OCI-LY1 (cell line): ENCODE measurements at regions not wholly inside any gene's neighbourhood (a gene's known extent, or its start where the extent isn't known, plus 50 kb on each side); places are given as distances from the start of the nearest gene placed in this dataset.
"Not testable (repeated sequence)": the region's sequence is repeated elsewhere in the genome, so short reads cannot be mapped to it uniquely, and the experiment has no call there.

Experiments used
- H2AFZ ChIP-seq: fragments of 200-600 bp; sonication (generic), shearing (Covaris generic); 2 replicates; pipeline ENCODE4 v1.6.0; 2014; ENCODE audit warnings: antibody characterized with exemption, mild to moderate bottlenecking, low read length
- H3F3A ChIP-seq: fragments of 200-600 bp; sonication (generic), shearing (Covaris generic); 2 replicates; pipeline ENCODE4 v1.6.0; 2014; ENCODE audit warnings: mild to moderate bottlenecking, antibody characterized with exemption, low read length, moderate library complexity; ENCODE audit not compliant: insufficient read depth
- H3K27ac ChIP-seq: fragments of 200-600 bp; sonication (generic); 2 replicates; pipeline ENCODE4 v1.5.1; 2014; ENCODE audit warnings: low read length, mixed run types, mild to moderate bottlenecking, low read depth; ENCODE audit not compliant: poor library complexity, severe bottlenecking
- H3K27me3 ChIP-seq: fragments of 200-600 bp; sonication (generic); 2 replicates; pipeline ENCODE4 v1.6.0; 2014; ENCODE audit warnings: antibody characterized with exemption, mild to moderate bottlenecking, low read length, moderate library complexity; ENCODE audit not compliant: insufficient read depth
- H3K36me3 ChIP-seq: fragments of 200-600 bp; sonication (generic); 2 replicates; pipeline ENCODE4 v1.6.1; 2014; ENCODE audit warnings: mild to moderate bottlenecking, antibody characterized with exemption, low read length, moderate library complexity, mixed read lengths; ENCODE audit not compliant: insufficient read depth
- H3K4me1 ChIP-seq: fragments of 200-600 bp; sonication (generic); 2 replicates; pipeline ENCODE4 v1.5.1; 2014; ENCODE audit warnings: mild to moderate bottlenecking, low read length, moderate library complexity; ENCODE audit not compliant: insufficient read depth, severe bottlenecking
- H3K4me2 ChIP-seq: fragments of 200-600 bp; sonication (generic), shearing (Covaris generic); 2 replicates; pipeline ENCODE4 v1.6.1; 2014; ENCODE audit warnings: low read length
- H3K4me3 ChIP-seq: fragments of 200-600 bp; sonication (generic); 2 replicates; pipeline ENCODE4 v1.5.1; 2014; ENCODE audit warnings: low read length, low read depth, mild to moderate bottlenecking, mixed read lengths; ENCODE audit not compliant: poor library complexity, severe bottlenecking
- H3K79me2 ChIP-seq: fragments of 200-600 bp; shearing (Covaris generic); 2 replicates; pipeline ENCODE4 v1.6.1; 2016; ENCODE audit warnings: mixed run types, low read length, mixed read lengths; ENCODE audit not compliant: insufficient read depth
- H3K9ac ChIP-seq: fragments of 200-600 bp; sonication (generic), shearing (Covaris generic); 2 replicates; pipeline ENCODE4 v1.6.1; 2014; ENCODE audit warnings: mild to moderate bottlenecking, low read length, mixed read lengths
- H3K9me2 ChIP-seq: fragments of 200-600 bp; sonication (generic), shearing (Covaris generic); 2 replicates; pipeline ENCODE4 v1.6.1; 2014; ENCODE audit warnings: low read depth, mild to moderate bottlenecking, low read length, mixed read lengths
- H3K9me3 ChIP-seq: fragments of 200-600 bp; shearing (Covaris generic); 2 replicates; pipeline ENCODE4 v1.6.1; 2014; ENCODE audit warnings: low read length, mixed read lengths
- H4K20me1 ChIP-seq: fragments of 200-600 bp; sonication (generic), shearing (Covaris generic); 2 replicates; pipeline ENCODE4 v1.6.0; 2016; ENCODE audit warnings: mild to moderate bottlenecking, low read length; ENCODE audit not compliant: insufficient read depth
- EZH2 ChIP-seq: fragments of 200-600 bp; sonication (generic), shearing (Covaris generic); IDR thresholded peaks from 2 replicates; pipeline ENCODE4 v1.8.0; 2017; ENCODE audit warnings: borderline replicate concordance, mixed run types, mild to moderate bottlenecking, antibody characterized with exemption, low read length, moderate library complexity, mixed read lengths
- TF ChIP-seq, protein P1 (sequence below): fragments of 200-600 bp; sonication (generic), shearing (Covaris generic); IDR thresholded peaks from 2 replicates; pipeline ENCODE4 v1.5.1; 2017; ENCODE audit warnings: mild to moderate bottlenecking, antibody characterized with exemption, low read length, moderate library complexity, mixed read lengths

DNA sequence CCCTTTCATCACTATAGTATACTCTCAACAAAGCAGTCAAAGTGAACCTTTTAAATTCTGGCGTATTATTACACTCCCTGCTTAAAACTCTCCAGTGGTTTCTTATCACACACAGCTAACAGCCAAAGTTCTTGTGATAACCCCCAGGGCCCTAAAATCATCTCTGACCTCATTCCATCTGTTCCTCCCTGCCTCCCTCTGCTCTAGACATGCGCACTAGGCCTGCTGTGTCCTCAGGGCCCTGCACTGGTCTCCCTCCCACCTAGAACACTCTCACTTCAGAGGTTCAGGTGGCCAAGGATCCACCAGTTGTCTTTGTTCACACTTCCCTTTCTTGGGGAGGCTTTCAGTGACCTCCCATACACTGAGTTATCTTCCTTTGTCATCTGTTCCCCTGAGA, 603.4 kb downstream of the DSC3 start:
- Histone ChIP-seq H3K36me3 (no peaks in the 10 kb centered on the region), H3K9ac (no peak overlapping the region), H3K9me3 (no peaks in the 10 kb centered on the region), H3K27ac (no peak overlapping the region), H2AFZ (no peak overlapping the region), H3K79me2 (no peaks in the 10 kb centered on the region), H3F3A (no peaks in the 10 kb centered on the region), H3K27me3 (no peaks in the 10 kb centered on the region), H3K9me2 (no peaks in the 10 kb centered on the region), H3K4me2 (no peak overlapping the region), H4K20me1 (no peaks in the 10 kb centered on the region), H3K4me1 (no peaks in the 10 kb centered on the region), H3K4me3 (no peak overlapping the region)
- TF ChIP-seq, protein P1, sequence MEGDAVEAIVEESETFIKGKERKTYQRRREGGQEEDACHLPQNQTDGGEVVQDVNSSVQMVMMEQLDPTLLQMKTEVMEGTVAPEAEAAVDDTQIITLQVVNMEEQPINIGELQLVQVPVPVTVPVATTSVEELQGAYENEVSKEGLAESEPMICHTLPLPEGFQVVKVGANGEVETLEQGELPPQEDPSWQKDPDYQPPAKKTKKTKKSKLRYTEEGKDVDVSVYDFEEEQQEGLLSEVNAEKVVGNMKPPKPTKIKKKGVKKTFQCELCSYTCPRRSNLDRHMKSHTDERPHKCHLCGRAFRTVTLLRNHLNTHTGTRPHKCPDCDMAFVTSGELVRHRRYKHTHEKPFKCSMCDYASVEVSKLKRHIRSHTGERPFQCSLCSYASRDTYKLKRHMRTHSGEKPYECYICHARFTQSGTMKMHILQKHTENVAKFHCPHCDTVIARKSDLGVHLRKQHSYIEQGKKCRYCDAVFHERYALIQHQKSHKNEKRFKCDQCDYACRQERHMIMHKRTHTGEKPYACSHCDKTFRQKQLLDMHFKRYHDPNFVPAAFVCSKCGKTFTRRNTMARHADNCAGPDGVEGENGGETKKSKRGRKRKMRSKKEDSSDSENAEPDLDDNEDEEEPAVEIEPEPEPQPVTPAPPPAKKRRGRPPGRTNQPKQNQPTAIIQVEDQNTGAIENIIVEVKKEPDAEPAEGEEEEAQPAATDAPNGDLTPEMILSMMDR: no peak
- TF ChIP-seq EZH2: no peak

DNA sequence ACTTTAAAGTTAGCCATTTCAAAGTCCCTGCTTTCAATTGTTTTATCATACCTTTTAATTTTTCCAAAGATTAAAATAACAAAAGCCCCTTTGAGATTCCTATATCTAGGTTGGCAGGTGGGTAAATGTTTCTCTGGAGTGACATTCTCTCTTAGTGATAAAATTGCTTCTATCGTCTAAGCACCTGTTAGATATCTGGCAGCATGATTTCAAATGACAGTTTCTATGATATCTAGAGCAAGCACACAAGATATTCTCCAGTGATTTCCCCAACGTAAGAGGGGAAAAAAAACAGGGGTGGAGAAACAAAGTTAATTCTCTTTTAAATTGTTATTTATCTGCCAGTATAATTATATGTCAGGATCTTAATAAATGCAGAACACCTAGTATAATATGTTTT, 610.2 kb downstream of the DSC3 start:
- Histone ChIP-seq H3K9me3 (no peaks in the 10 kb centered on the region), H3K4me2 (no peak overlapping the region), H3K9me2 (no peaks in the 10 kb centered on the region), H3K36me3 (no peaks in the 10 kb centered on the region), H3K27ac (no peak overlapping the region), H4K20me1 (no peaks in the 10 kb centered on the region), H3K9ac (no peak overlapping the region), H2AFZ (no peak overlapping the region), H3K4me1 (no peaks in the 10 kb centered on the region), H3K27me3 (no peaks in the 10 kb centered on the region), H3F3A (no peaks in the 10 kb centered on the region), H3K79me2 (no peaks in the 10 kb centered on the region), H3K4me3 (no peak overlapping the region)
- TF ChIP-seq, protein P1: no peak
- no peak for TF ChIP-seq EZH2

DNA sequence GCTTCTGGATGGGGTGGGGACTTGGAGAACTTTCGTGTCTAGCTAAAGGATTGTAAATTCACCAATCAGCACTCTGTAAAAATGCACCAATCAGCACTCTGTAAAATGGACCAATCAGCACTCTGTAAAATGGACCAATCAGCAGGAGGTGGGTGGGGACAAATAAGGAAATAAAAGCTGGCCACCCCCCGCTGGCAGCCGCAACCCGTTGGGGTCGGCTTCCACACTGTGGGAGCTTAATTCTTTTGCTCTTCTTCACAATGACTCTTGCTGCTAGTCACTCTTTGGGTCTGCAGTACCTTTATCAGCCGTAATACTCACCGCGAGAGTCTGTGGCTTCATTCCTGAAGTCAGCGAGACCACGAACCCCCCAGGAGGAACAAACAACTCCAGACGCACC, 623.1 kb downstream of the DSC3 start:
- H3K4me1 ChIP-seq, H3K79me2 ChIP-seq, H3K9me2 ChIP-seq, H3K9me3 ChIP-seq, H3F3A ChIP-seq, H3K27ac ChIP-seq, H3K4me2 ChIP-seq, H4K20me1 ChIP-seq, H3K4me3 ChIP-seq, H3K36me3 ChIP-seq, H2AFZ ChIP-seq, H3K27me3 ChIP-seq, H3K9ac ChIP-seq: not testable (repeated sequence)

DNA sequence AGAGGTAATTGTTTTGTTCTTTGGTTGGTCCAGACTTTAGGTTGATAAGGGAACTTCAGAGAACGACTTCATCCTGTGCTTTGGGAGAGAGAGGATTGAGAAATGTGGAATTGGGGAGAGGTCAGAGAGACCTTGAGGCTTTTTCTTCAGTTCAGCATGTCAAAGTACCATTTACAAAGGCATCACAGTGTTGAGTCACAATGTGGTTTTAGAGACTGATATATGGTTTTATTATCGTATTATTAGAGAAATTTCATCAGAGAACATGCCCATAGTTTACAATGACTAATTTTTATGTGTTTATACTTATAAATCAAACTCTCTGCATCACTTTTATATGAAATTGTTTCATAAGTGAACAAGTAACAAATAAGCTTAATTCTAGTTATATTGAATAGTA, 626.6 kb downstream of the DSC3 start:
- H3K4me2 ChIP-seq: no peak overlapping the region
- H3K9me2 ChIP-seq: no peaks in the 10 kb centered on the region
- no peaks in the 10 kb centered on the region for H3K27me3 ChIP-seq
- no peaks in the 10 kb centered on the region for H3K4me1 ChIP-seq
- H3K79me2 ChIP-seq: no peaks in the 10 kb centered on the region
- H4K20me1 ChIP-seq: no peaks in the 10 kb centered on the region
- H3F3A ChIP-seq: no peaks in the 10 kb centered on the region
- H3K9ac ChIP-seq: no peak overlapping the region
- H2AFZ ChIP-seq: no peak overlapping the region
- no peaks in the 10 kb centered on the region for H3K9me3 ChIP-seq
- no peaks in the 10 kb centered on the region for H3K36me3 ChIP-seq
- H3K27ac ChIP-seq: no peak overlapping the region
- TF ChIP-seq, protein P1: no peak
- no peak for TF ChIP-seq EZH2
- no peak overlapping the region for H3K4me3 ChIP-seq
